Endometrium (tissue), 2 donors: ENCODE measurements at regions not wholly inside any gene's neighbourhood (a gene's known extent, or its start where the extent isn't known, plus 50 kb on each side); places are given as distances from the start of the nearest gene placed in this dataset.
A peak's percentile ranks its signal among the peaks of the same experiment; 100 is the strongest.

ENCODE experiments used
- FAIRE-seq: peaks from 2 replicates; lab custom pipeline; 2012; peaks lifted over from hg19 to GRCh38; lab: Jason Lieb, UNC
- donor health status: control.
- donor health status: control.

GRCh38 chr3:31251083-31251482 is 281.6 kb upstream of the STT3B start:
- no peak for FAIRE-seq

GRCh38 chr3:31252216-31253185 is 280.2 kb upstream of the STT3B start:
- FAIRE-seq: no peak

- no peak for FAIRE-seq
Measured at GRCh38 chr3:31253782-31254181, 278.9 kb upstream of the STT3B start.

GRCh38 chr3:31254483-31254882 is 278.2 kb upstream of the STT3B start:
- FAIRE-seq: no peak

GRCh38 chr3:31255007-31255581 is 277.6 kb upstream of the STT3B start:
- FAIRE-seq: no peak

GRCh38 chr3:31262201-31262600 is 270.5 kb upstream of the STT3B start:
- FAIRE-seq: no peak

GRCh38 chr3:31263897-31264296 is 268.8 kb upstream of the STT3B start:
- FAIRE-seq: no peak

GRCh38 chr3:31265646-31266428 is 266.9 kb upstream of the STT3B start:
- FAIRE-seq: no peak

GRCh38 chr3:31268868-31269267 is 263.9 kb upstream of the STT3B start:
- FAIRE-seq: no peak

- no peak for FAIRE-seq
Measured at GRCh38 chr3:31270010-31270409, 262.7 kb upstream of the STT3B start.

GRCh38 chr3:31274326-31275024 is 258.2 kb upstream of the STT3B start:
- no peak for FAIRE-seq

- no peak for FAIRE-seq
Measured at GRCh38 chr3:31275038-31275572, 257.6 kb upstream of the STT3B start.

- FAIRE-seq: no peak
Measured at GRCh38 chr3:31275583-31275982, 257.1 kb upstream of the STT3B start.

GRCh38 chr3:31277582-31277981 is 255.1 kb upstream of the STT3B start:
- no peak for FAIRE-seq

- FAIRE-seq: no peak
Measured at GRCh38 chr3:31278532-31278931, 254.2 kb upstream of the STT3B start.

GRCh38 chr3:31284776-31285175 is 247.9 kb upstream of the STT3B start:
- no peak for FAIRE-seq

- FAIRE-seq: no peak
Measured at GRCh38 chr3:31285833-31286486, 246.8 kb upstream of the STT3B start.

- FAIRE-seq: no peak
Measured at GRCh38 chr3:31288224-31288623, 244.5 kb upstream of the STT3B start.

GRCh38 chr3:31288641-31289100 is 244.1 kb upstream of the STT3B start:
- FAIRE-seq: peak; percentile 98

GRCh38 chr3:31289584-31289983 is 243.1 kb upstream of the STT3B start:
- FAIRE-seq: no peak

- FAIRE-seq: no peak
Measured at GRCh38 chr3:31290046-31290445, 242.7 kb upstream of the STT3B start.
